Liver (tissue), 8 donors: ENCODE measurements at regions not wholly inside any gene's neighbourhood (a gene's known extent, or its start where the extent isn't known, plus 50 kb on each side); places are given as distances from the start of the nearest gene placed in this dataset.

Experiments used
- DNase-seq: peaks from one replicate; pipeline ENCODE4 v3.0.0-alpha.2; 2017; ENCODE audit warnings: low spot score
- H3K27ac ChIP-seq, 2 donors: one replicate each; pipeline ENCODE4 v1.7.0; 2013; ENCODE audit warnings: inconsistent platforms in 2 of 2, low read length in 2 of 2, control low read depth in 1 of 2, low read depth in 1 of 2, mild to moderate bottlenecking in 1 of 2
- H3K27me3 ChIP-seq, 4 donors: one replicate each; pipeline versions ENCODE4 v1.6.1 to v1.7.0; 2013; ENCODE audit warnings: low read length in 3 of 4, inconsistent platforms in 1 of 4, mild to moderate bottlenecking in 1 of 4, moderate library complexity in 1 of 4; ENCODE audit not compliant: control insufficient read depth in 4 of 4, insufficient read depth in 4 of 4
- H3K36me3 ChIP-seq, 4 donors: one replicate each; pipeline versions ENCODE4 v1.6.1 to v1.7.0; 2013; ENCODE audit warnings: low read length in 3 of 4, mild to moderate bottlenecking in 3 of 4, low read depth in 1 of 4, moderate library complexity in 1 of 4; ENCODE audit not compliant: control insufficient read depth in 4 of 4, insufficient read depth in 3 of 4
- H3K4me1 ChIP-seq, 4 donors: one replicate each; pipeline versions ENCODE4 v1.6.1 to v1.7.0; 2013; ENCODE audit warnings: low read length in 3 of 4, mild to moderate bottlenecking in 3 of 4, moderate library complexity in 1 of 4; ENCODE audit not compliant: control insufficient read depth in 4 of 4, insufficient read depth in 4 of 4
- H3K4me3 ChIP-seq, 3 donors: one replicate each; pipeline versions ENCODE4 v1.6.1 to v1.7.0; 2013; ENCODE audit warnings: low read length in 3 of 3, control low read depth in 1 of 3, low read depth in 1 of 3, mild to moderate bottlenecking in 1 of 3
- H3K9ac ChIP-seq, 2 donors: one replicate each; pipeline ENCODE4 v1.7.0; 2013; ENCODE audit warnings: low read length in 2 of 2, mild to moderate bottlenecking in 2 of 2, moderate library complexity in 2 of 2, control low read depth in 1 of 2, low read depth in 1 of 2
- H3K9me3 ChIP-seq, 4 donors: one replicate each; pipeline versions ENCODE4 v1.6.1 to v1.7.0; 2013; ENCODE audit warnings: low read length in 3 of 4; ENCODE audit not compliant: control insufficient read depth in 4 of 4
- EGR1 ChIP-seq, 2 donors: IDR thresholded peaks; 2 replicates each; pipeline ENCODE4 v1.6.1; 2016 to 2018; ENCODE audit warnings: antibody characterized with exemption in 2 of 2, low read depth in 2 of 2
- FOXA1 ChIP-seq: IDR thresholded peaks from 2 replicates; pipeline ENCODE4 v1.6.1; 2016; ENCODE audit warnings: antibody characterized with exemption
- FOXA2 ChIP-seq: IDR thresholded peaks from 2 replicates; pipeline ENCODE4 v1.6.1; 2016; ENCODE audit warnings: antibody characterized with exemption
- GABPA ChIP-seq, 2 donors: IDR thresholded peaks in 1 of 2; conservative IDR thresholded peaks in 1 of 2; 2 replicates each; pipeline ENCODE4 v1.6.1; 2016; ENCODE audit warnings: antibody characterized with exemption in 2 of 2, mild to moderate bottlenecking in 1 of 2, moderate library complexity in 1 of 2
- HNF4A ChIP-seq, 2 donors: conservative IDR thresholded peaks; 2 replicates each; pipeline ENCODE4 v1.6.1; 2016; ENCODE audit warnings: antibody characterized with exemption in 2 of 2, mild to moderate bottlenecking in 2 of 2
- JUND ChIP-seq, 2 donors: IDR thresholded peaks; 2 replicates each; pipeline ENCODE4 v1.6.1; 2016; ENCODE audit warnings: antibody characterized with exemption in 2 of 2
- NR2F2 ChIP-seq: IDR thresholded peaks from 2 replicates; pipeline ENCODE4 v1.6.1; 2016; ENCODE audit warnings: antibody characterized with exemption
- RAD21 ChIP-seq, 2 donors: IDR thresholded peaks; 2 replicates each; pipeline ENCODE4 v1.6.1; 2016; ENCODE audit warnings: antibody characterized with exemption in 2 of 2, mild to moderate bottlenecking in 2 of 2
- REST ChIP-seq: IDR thresholded peaks from 2 replicates; pipeline ENCODE4 v1.6.1; 2016; ENCODE audit warnings: antibody characterized with exemption, mild to moderate bottlenecking
- SP1 ChIP-seq: IDR thresholded peaks from 2 replicates; pipeline ENCODE4 v1.6.1; 2018; ENCODE audit warnings: antibody characterized with exemption, mild to moderate bottlenecking
- TAF1 ChIP-seq: conservative IDR thresholded peaks from 2 replicates; pipeline ENCODE4 v1.6.1; 2016; ENCODE audit warnings: antibody characterized with exemption, mild to moderate bottlenecking
- YY1 ChIP-seq: IDR thresholded peaks from 2 replicates; pipeline ENCODE4 v1.6.1; 2016; ENCODE audit warnings: antibody characterized with exemption, mild to moderate bottlenecking
- ZBTB33 ChIP-seq: IDR thresholded peaks from 2 replicates; pipeline ENCODE4 v1.6.1; 2016; ENCODE audit warnings: antibody characterized with exemption
- WGBS: extraction: QIAGEN DNeasy Blood & Tissue Kit; methylation state at CpG from one replicate; pipeline ENCODE4 v1.1.7; 2013; 5-methylcytosine and 5-hydroxymethylcytosine counted together
- TF ChIP-seq, protein P1 (sequence below): fragments of 150-350 bp; IDR thresholded peaks from 2 replicates; pipeline ENCODE4 v1.5.1; 2017; ENCODE audit warnings: improper control_type of control experiment, low read depth, low read length; ENCODE audit not compliant: missing input control
- TF ChIP-seq, protein P2 (sequence below): IDR thresholded peaks from 2 replicates; pipeline ENCODE4 v1.6.1; 2016; ENCODE audit warnings: antibody characterized with exemption
- TF ChIP-seq, protein P3 (sequence below): IDR thresholded peaks from 2 replicates; pipeline ENCODE4 v1.6.1; 2016; ENCODE audit warnings: antibody characterized with exemption
- donor health status: healthy.
- donor health status: healthy.
- donor health status: healthy.
- donor health status: healthy.
- donor health status: healthy.

DNA sequence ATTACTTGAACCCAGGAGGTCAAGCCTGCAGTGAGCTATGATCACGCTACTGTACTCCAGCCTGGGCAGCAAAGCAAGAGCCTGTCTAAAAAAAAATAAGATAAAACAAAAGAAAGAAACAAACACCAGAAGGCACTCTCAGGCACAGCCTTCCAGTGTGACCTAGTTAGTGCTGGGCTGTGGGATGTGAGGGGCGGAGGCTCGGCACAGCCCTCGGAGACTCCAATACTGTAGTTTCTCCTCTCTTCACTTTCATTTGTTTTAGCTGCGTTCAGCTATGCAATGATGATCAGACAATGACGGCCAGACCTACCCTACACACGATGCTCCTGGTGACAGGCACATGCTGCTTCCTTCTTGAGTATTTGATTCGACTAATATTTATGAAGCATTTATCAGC is 127.7 kb downstream of the SOCS6 start:
- WGBS: 93% methylated on average over 8 of the region's 8 CpGs
- peaks cover 3 to 22% (median 12%) of the 10 kb centered on the region in 4 donors for H3K4me1 ChIP-seq
- no peak overlapping the region for H3K27ac ChIP-seq
- TF ChIP-seq, protein P1, sequence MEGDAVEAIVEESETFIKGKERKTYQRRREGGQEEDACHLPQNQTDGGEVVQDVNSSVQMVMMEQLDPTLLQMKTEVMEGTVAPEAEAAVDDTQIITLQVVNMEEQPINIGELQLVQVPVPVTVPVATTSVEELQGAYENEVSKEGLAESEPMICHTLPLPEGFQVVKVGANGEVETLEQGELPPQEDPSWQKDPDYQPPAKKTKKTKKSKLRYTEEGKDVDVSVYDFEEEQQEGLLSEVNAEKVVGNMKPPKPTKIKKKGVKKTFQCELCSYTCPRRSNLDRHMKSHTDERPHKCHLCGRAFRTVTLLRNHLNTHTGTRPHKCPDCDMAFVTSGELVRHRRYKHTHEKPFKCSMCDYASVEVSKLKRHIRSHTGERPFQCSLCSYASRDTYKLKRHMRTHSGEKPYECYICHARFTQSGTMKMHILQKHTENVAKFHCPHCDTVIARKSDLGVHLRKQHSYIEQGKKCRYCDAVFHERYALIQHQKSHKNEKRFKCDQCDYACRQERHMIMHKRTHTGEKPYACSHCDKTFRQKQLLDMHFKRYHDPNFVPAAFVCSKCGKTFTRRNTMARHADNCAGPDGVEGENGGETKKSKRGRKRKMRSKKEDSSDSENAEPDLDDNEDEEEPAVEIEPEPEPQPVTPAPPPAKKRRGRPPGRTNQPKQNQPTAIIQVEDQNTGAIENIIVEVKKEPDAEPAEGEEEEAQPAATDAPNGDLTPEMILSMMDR: no peak
- no peak for TF ChIP-seq TAF1
- TF ChIP-seq NR2F2: no peak
- no peak for TF ChIP-seq FOXA1
- no peak for TF ChIP-seq REST
- TF ChIP-seq SP1: no peak
- TF ChIP-seq FOXA2: no peak
- TF ChIP-seq, protein P2, sequence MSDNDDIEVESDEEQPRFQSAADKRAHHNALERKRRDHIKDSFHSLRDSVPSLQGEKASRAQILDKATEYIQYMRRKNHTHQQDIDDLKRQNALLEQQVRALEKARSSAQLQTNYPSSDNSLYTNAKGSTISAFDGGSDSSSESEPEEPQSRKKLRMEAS: no peak
- no peak for TF ChIP-seq GABPA (IDR thresholded peaks at IDR 0.05 in 1 of 2, conservative IDR thresholded peaks at IDR 0.05 in 1 of 2)
- TF ChIP-seq YY1: no peak
- TF ChIP-seq, protein P3, sequence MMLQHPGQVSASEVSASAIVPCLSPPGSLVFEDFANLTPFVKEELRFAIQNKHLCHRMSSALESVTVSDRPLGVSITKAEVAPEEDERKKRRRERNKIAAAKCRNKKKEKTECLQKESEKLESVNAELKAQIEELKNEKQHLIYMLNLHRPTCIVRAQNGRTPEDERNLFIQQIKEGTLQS: no peak
- TF ChIP-seq RAD21 (IDR thresholded peaks at IDR 0.05): no peak
- no peak overlapping the region for H3K4me3 ChIP-seq
- H3K27me3 ChIP-seq: no peaks in the 10 kb centered on the region
- no peak overlapping the region for H3K9ac ChIP-seq
- H3K36me3 ChIP-seq: no peaks in the 10 kb centered on the region
- DNase-seq: no peak
- H3K9me3 ChIP-seq: no peaks in the 10 kb centered on the region

DNA sequence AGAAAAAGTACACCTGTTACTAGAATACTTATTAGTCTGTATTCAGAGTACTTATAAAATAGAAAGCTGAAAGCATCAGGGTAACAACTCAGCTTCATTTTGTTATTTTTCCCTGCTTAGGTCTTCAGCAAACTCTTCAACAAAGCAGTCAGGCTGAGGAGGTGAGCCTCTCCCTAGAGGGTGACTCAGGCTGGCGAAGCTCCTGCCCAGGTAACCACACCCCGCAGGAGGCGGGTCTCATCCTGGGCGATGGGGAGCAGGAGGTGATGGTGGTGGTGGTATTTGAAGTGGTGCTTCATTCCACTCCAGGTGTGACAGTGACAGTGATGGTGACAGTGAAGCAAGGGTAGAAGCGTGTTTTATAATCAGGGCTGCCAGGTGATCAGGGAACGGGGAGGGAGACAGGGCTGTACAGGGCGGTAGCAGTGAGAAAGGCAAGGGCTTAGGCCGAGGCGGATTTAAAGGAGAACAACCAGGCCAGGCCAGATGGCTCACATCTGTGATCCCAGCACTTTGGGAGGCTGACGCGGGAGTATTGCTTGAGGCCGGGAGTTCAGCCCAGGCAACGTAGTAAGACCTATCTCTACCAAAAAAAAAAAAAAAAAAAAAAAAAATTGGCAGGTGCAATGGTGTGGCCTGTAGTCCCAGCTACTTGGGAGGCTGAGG is 127.1 kb downstream of the SOCS6 start:
- Histone ChIP-seq H3K36me3 (no peaks in the 10 kb centered on the region), H3K27ac (no peak overlapping the region), H3K4me1 (peaks cover 3 to 20% (median 10%) of the 10 kb centered on the region in 4 donors), H3K9ac (no peak overlapping the region), H3K4me3 (no peak overlapping the region), H3K27me3 (no peaks in the 10 kb centered on the region), H3K9me3 (no peaks in the 10 kb centered on the region)
- no peak for DNase-seq
- WGBS: 91% methylated on average over 13 of the region's 13 CpGs
- no peak for TF ChIP-seq NR2F2
- TF ChIP-seq YY1: no peak
- no peak for TF ChIP-seq EGR1 (IDR thresholded peaks at IDR 0.05; ENCODE audit: low read depth in 2 of 2)
- TF ChIP-seq, protein P3: no peak
- no peak for TF ChIP-seq HNF4A (conservative IDR thresholded peaks at IDR 0.05)
- TF ChIP-seq, protein P2: no peak
- no peak for TF ChIP-seq RAD21 (IDR thresholded peaks at IDR 0.05)
- TF ChIP-seq, protein P1: no peak
- TF ChIP-seq JUND (IDR thresholded peaks at IDR 0.05): no peak
- TF ChIP-seq ZBTB33: no peak
- no peak for TF ChIP-seq REST
- no peak for TF ChIP-seq FOXA2
